ENCODE measurements at regions not wholly inside any gene's neighbourhood (a gene's known extent, or its start where the extent isn't known, plus 50 kb on each side); places are given as distances from the start of the nearest gene placed in this dataset.

DNA sequence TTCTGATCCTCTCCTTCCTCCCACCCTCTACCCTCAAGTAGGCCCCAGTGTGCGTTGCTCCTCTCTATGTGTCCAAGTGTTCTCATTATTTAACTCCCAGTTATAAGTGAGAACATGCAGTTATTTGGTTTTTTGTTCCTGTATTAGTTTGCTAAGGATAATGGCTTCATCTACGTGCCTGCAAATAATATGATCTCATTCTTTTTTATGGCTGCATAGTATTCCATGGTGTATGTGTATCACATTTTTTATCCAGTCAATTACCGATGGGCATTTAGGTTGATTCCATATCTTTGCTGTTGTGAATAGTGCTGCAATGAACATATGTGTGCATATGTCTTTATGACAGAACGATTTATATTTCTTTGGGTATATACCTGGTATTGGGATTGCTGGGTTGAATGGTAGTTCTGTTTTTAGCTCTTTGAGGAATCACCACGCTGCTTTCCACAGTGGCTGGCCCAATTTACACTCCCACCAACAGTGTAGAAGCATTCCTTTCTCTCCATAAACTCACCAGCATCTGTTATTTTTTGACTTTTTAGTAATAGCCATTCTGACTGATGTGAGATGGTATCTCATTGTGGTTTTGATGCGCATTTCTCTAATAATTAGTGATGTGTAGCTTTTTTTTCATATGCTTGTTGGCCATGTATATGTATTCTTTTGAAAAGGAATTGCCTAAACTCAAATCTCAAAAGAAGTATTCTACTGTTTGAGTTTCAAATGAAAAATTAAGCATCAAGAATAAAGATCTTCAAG lies 116.9 kb downstream of the ETS2 start:
- Histone ChIP-seq H3K4me3 (ENCODE audit: low read depth in 1 of 3, low read length in 3 of 3) (no peak overlapping the region), H3K27ac (ENCODE audit: low read depth in 1 of 3, low read length in 2 of 3) (peak overlapping the region in 2 of 3 donors; percentile 8 to 32), H3K36me3 (ENCODE audit: control insufficient read depth in 3 of 3, insufficient read depth in 2 of 3, low read depth in 1 of 3, low read length in 3 of 3) (no peaks in the 10 kb centered on the region), H3K27me3 (ENCODE audit: control insufficient read depth in 3 of 3, insufficient read depth in 3 of 3, low read length in 3 of 3) (no peaks in the 10 kb centered on the region), H3K9me3 (ENCODE audit: control insufficient read depth in 2 of 2, insufficient read depth in 1 of 2, low read depth in 1 of 2, low read length in 1 of 2) (peaks cover 0 to 5% of the 10 kb centered on the region in 2 donors), H3K4me1 (ENCODE audit: control insufficient read depth in 3 of 3, insufficient read depth in 2 of 3, low read depth in 1 of 3, low read length in 2 of 3) (peaks cover 0 to 24% (median 21%) of the 10 kb centered on the region in 3 donors)
- 56 to 81% (median 65%) methylated on average over 6 of the region's 6 CpGs for WGBS, 3 donors
- FAIRE-seq: no peak
- DNase-seq: no peak

GRCh38 chr21:38921511-38922251 lies 116.0 kb downstream of the ETS2 start:
- peak; percentile 67 to 77 for DNase-seq
- no peak for FAIRE-seq
- H3K27ac ChIP-seq (ENCODE audit: low read depth in 1 of 3, low read length in 2 of 3): peak overlapping the region in 2 of 3 donors; percentile 55 to 78
- no peaks in the 10 kb centered on the region for H3K27me3 ChIP-seq (ENCODE audit: control insufficient read depth in 3 of 3, insufficient read depth in 3 of 3, low read length in 3 of 3)
- H3K9me3 ChIP-seq (ENCODE audit: control insufficient read depth in 2 of 2, insufficient read depth in 1 of 2, low read depth in 1 of 2, low read length in 1 of 2): peaks cover 0 to 2% of the 10 kb centered on the region in 2 donors
- no peaks in the 10 kb centered on the region for H3K36me3 ChIP-seq (ENCODE audit: control insufficient read depth in 3 of 3, insufficient read depth in 2 of 3, low read depth in 1 of 3, low read length in 3 of 3)
- 12 to 55% (median 29%) methylated on average over 7 of the region's 7 CpGs for WGBS, 3 donors
- H3K4me3 ChIP-seq (ENCODE audit: low read depth in 1 of 3, low read length in 3 of 3): no peak overlapping the region
- peaks cover 0 to 27% (median 21%) of the 10 kb centered on the region in 3 donors for H3K4me1 ChIP-seq (ENCODE audit: control insufficient read depth in 3 of 3, insufficient read depth in 2 of 3, low read depth in 1 of 3, low read length in 2 of 3)

DNA sequence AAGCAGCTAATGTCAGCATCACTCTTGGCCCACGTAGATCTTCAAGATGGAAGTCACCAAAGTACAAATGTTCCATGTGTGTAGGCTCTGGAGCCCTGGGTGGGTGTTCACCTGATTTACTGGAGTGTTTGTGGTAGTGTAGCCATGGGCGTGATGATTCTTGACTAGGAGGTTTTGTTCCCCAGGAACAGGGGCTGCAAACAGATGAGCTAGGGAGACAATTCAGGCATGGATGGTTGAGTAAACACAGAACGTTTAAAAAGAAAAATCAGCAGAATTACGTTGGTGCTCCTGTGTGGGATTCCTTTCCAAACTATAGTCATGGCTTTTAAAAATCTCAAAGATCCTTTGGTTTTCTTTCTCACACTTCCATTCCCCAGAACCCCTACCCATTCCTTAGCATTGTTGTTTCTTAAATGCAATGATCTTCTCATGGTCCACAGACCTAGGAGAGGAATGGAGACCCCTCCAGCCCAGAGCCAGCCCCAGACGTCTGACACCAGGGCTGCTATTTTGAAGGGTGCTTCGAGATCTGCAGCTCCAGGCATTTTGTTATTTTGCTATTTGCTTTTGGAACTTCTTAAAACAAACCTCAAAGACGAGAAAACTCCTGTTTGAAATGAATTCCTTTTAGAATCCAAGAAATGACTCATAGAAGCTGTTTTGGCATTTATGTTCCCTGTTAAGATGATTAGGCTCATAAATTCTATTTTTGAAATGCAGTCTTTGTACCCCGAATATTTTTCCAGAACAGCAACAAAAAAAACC lies 115.1 kb downstream of the ETS2 start:
- WGBS, 3 donors: 28 to 44% (median 31%) methylated on average over 8 of the region's 8 CpGs
- H3K27me3 ChIP-seq (ENCODE audit: control insufficient read depth in 3 of 3, insufficient read depth in 3 of 3, low read length in 3 of 3): no peaks in the 10 kb centered on the region
- H3K9me3 ChIP-seq (ENCODE audit: control insufficient read depth in 2 of 2, insufficient read depth in 1 of 2, low read depth in 1 of 2, low read length in 1 of 2): no peaks in the 10 kb centered on the region
- no peak for FAIRE-seq
- no peak overlapping the region for H3K4me3 ChIP-seq (ENCODE audit: low read depth in 1 of 3, low read length in 3 of 3)
- H3K36me3 ChIP-seq (ENCODE audit: control insufficient read depth in 3 of 3, insufficient read depth in 2 of 3, low read depth in 1 of 3, low read length in 3 of 3): no peaks in the 10 kb centered on the region
- H3K4me1 ChIP-seq (ENCODE audit: control insufficient read depth in 3 of 3, insufficient read depth in 2 of 3, low read depth in 1 of 3, low read length in 2 of 3): peaks cover 0 to 27% (median 21%) of the 10 kb centered on the region in 3 donors
- peak overlapping the region in 1 of 3 donors; percentile 49 for H3K27ac ChIP-seq (ENCODE audit: low read depth in 1 of 3, low read length in 2 of 3)
- peak in 1 of 2 donors; percentile 23 for DNase-seq

DNA sequence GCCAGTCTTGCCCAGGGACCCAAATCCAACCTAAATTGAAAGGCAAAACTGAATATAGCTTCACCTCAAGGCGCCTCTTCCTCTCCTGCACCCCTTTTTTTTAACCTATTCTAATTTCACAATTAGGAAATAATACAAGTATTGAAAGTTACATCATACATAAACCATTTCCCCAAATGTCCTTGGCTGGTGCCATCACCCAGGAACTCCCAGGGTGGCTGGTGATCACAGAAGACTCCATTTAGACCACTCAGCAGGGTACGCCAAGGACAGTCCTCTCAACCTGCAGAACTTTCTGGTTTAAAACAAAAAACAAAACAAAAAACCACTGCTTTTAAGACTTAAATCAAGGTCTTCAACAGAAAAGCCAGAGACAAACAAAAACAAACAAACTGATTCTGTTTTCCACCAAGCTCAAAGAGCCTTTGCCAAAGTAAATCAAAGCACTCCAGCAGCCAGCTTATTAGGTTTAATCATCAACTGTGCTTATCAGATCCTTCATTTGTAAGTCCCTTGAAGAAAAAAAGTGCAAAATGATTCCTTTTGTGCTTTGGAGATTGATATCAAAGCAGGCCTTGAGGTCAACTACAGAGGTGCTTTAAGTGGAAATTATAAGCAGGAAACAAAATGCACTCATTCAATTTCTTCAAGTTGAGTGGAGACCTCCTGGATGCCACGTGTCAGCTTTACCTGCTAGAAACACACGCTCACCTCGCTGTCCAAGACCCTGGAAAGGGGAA lies 113.0 kb downstream of the ETS2 start:
- H3K36me3 ChIP-seq (ENCODE audit: control insufficient read depth in 3 of 3, insufficient read depth in 2 of 3, low read depth in 1 of 3, low read length in 3 of 3): no peaks in the 10 kb centered on the region
- H3K27me3 ChIP-seq (ENCODE audit: control insufficient read depth in 3 of 3, insufficient read depth in 3 of 3, low read length in 3 of 3): no peaks in the 10 kb centered on the region
- peaks cover 2 to 40% (median 15%) of the 10 kb centered on the region in 3 donors for H3K4me1 ChIP-seq (ENCODE audit: control insufficient read depth in 3 of 3, insufficient read depth in 2 of 3, low read depth in 1 of 3, low read length in 2 of 3)
- no peaks in the 10 kb centered on the region for H3K9me3 ChIP-seq (ENCODE audit: control insufficient read depth in 2 of 2, insufficient read depth in 1 of 2, low read depth in 1 of 2, low read length in 1 of 2)
- peak overlapping the region in 2 of 3 donors; percentile 34 to 82 for H3K27ac ChIP-seq (ENCODE audit: low read depth in 1 of 3, low read length in 2 of 3)
- FAIRE-seq: no peak
- no peak overlapping the region for H3K4me3 ChIP-seq (ENCODE audit: low read depth in 1 of 3, low read length in 3 of 3)
- 23 to 66% (median 41%) methylated on average over 5 of the region's 5 CpGs for WGBS, 3 donors
- peak; percentile 65 to 67 for DNase-seq

GRCh38 chr21:38917043-38917774 lies 111.5 kb downstream of the ETS2 start:
- DNase-seq (no peak), FAIRE-seq (no peak)
- WGBS, 3 donors: 53 to 63% (median 58%) methylated on average over 9 to 11 of the region's 12 CpGs
- H3K27me3 ChIP-seq (ENCODE audit: control insufficient read depth in 3 of 3, insufficient read depth in 3 of 3, low read length in 3 of 3): no peaks in the 10 kb centered on the region
- no peak overlapping the region for H3K4me3 ChIP-seq (ENCODE audit: low read depth in 1 of 3, low read length in 3 of 3)
- H3K4me1 ChIP-seq (ENCODE audit: control insufficient read depth in 3 of 3, insufficient read depth in 2 of 3, low read depth in 1 of 3, low read length in 2 of 3): peaks cover 2 to 55% (median 14%) of the 10 kb centered on the region in 3 donors
- no peaks in the 10 kb centered on the region for H3K36me3 ChIP-seq (ENCODE audit: control insufficient read depth in 3 of 3, insufficient read depth in 2 of 3, low read depth in 1 of 3, low read length in 3 of 3)
- no peak overlapping the region for H3K27ac ChIP-seq (ENCODE audit: low read depth in 1 of 3, low read length in 2 of 3)
- H3K9me3 ChIP-seq (ENCODE audit: control insufficient read depth in 2 of 2, insufficient read depth in 1 of 2, low read depth in 1 of 2, low read length in 1 of 2): no peaks in the 10 kb centered on the region

- FAIRE-seq (no peak), DNase-seq (no peak)
- WGBS, 3 donors: 26 to 70% (median 46%) methylated on average over 1 of the region's 1 CpG
- no peak overlapping the region for H3K27ac ChIP-seq (ENCODE audit: low read depth in 1 of 3, low read length in 2 of 3)
- no peaks in the 10 kb centered on the region for H3K36me3 ChIP-seq (ENCODE audit: control insufficient read depth in 3 of 3, insufficient read depth in 2 of 3, low read depth in 1 of 3, low read length in 3 of 3)
- no peaks in the 10 kb centered on the region for H3K27me3 ChIP-seq (ENCODE audit: control insufficient read depth in 3 of 3, insufficient read depth in 3 of 3, low read length in 3 of 3)
- H3K9me3 ChIP-seq (ENCODE audit: control insufficient read depth in 2 of 2, insufficient read depth in 1 of 2, low read depth in 1 of 2, low read length in 1 of 2): no peaks in the 10 kb centered on the region
- H3K4me1 ChIP-seq (ENCODE audit: control insufficient read depth in 3 of 3, insufficient read depth in 2 of 3, low read depth in 1 of 3, low read length in 2 of 3): peaks cover 6 to 55% (median 14%) of the 10 kb centered on the region in 3 donors
- no peak overlapping the region for H3K4me3 ChIP-seq (ENCODE audit: low read depth in 1 of 3, low read length in 3 of 3)
Observed at GRCh38 chr21:38916214-38916964, 110.7 kb downstream of the ETS2 start.

DNA sequence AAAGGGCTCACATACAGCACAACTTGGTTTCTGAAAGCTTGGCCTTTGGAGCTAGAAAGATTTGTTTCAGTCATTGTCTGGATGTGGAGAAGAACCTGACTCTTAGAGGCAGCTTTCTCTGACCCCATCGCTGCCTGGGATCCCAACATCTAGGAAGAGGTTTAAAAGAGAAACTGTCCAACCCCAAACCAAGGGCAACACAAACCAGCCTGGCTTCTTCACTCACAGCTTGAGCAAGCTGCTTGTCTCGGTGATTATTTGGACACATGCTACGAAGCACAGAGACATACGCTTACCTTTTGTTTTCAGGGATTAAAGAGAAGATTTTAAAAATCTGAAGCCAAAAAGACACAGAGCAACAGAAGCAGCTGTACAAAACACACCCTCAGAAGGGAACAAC lies 109.8 kb downstream of the ETS2 start:
- Histone ChIP-seq H3K27ac (ENCODE audit: low read depth in 1 of 3, low read length in 2 of 3) (peak overlapping the region in 2 of 3 donors; percentile 3 to 22), H3K36me3 (ENCODE audit: control insufficient read depth in 3 of 3, insufficient read depth in 2 of 3, low read depth in 1 of 3, low read length in 3 of 3) (no peaks in the 10 kb centered on the region), H3K9me3 (ENCODE audit: control insufficient read depth in 2 of 2, insufficient read depth in 1 of 2, low read depth in 1 of 2, low read length in 1 of 2) (no peaks in the 10 kb centered on the region), H3K27me3 (ENCODE audit: control insufficient read depth in 3 of 3, insufficient read depth in 3 of 3, low read length in 3 of 3) (no peaks in the 10 kb centered on the region), H3K4me1 (ENCODE audit: control insufficient read depth in 3 of 3, insufficient read depth in 2 of 3, low read depth in 1 of 3, low read length in 2 of 3) (peaks cover 6 to 55% (median 12%) of the 10 kb centered on the region in 3 donors), H3K4me3 (ENCODE audit: low read depth in 1 of 3, low read length in 3 of 3) (no peak overlapping the region)
- DNase-seq (no peak), FAIRE-seq (no peak)
- 78 to 91% (median 79%) methylated on average over 4 of the region's 4 CpGs for WGBS, 3 donors

Data from small intestine (tissue), 7 donors.